SK-N-MC (cell line): ENCODE measurements at regions not wholly inside any gene's neighbourhood (a gene's known extent, or its start where the extent isn't known, plus 50 kb on each side); places are given as distances from the start of the nearest gene placed in this dataset.

Experiments
- EZH2 ChIP-seq: fragments of 200-600 bp; sonication (generic); IDR thresholded peaks from one replicate; pipeline ENCODE4 v1.6.1; 2017; ENCODE audit warnings: antibody characterized with exemption
- FOXP2 ChIP-seq: optimal IDR thresholded peaks from 2 replicates; pipeline ENCODE3; 2011; ENCODE audit warnings: mild to moderate bottlenecking, moderate library complexity; ENCODE audit not compliant: insufficient read depth; ENCODE audit errors: extremely low read length, control extremely low read depth
- POLR2AphosphoS5 ChIP-seq: IDR thresholded peaks from 2 replicates; pipeline ENCODE4 v1.6.1; 2012; ENCODE audit warnings: mild to moderate bottlenecking, low read depth, low read length, borderline replicate concordance

DNA sequence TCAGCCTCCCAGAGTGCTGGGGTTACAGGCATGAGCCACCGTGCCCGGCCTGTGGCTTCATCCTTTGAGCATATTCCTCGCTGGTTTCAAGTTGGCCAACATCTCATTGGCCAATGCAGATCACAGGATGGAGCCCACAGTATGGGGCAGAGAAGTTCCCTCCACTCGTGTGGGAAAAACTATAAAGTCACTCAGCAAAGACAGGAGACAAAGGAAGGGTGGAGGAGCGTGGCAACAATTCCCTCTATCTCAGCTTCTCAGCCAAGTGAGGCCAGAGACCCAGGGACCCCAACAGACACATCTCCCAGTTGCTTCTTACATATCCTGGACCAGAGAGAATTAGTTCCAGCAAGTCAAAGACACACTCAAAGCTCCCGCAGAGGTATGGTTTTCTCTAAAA is 184.6 kb upstream of the SOX1 start:
- TF ChIP-seq POLR2AphosphoS5 (no peak), EZH2 (no peak), FOXP2 (no peak)
